ENCODE measurements at regions not wholly inside any gene's neighbourhood (a gene's known extent, or its start where the extent isn't known, plus 50 kb on each side); places are given as distances from the start of the nearest gene placed in this dataset.

DNA sequence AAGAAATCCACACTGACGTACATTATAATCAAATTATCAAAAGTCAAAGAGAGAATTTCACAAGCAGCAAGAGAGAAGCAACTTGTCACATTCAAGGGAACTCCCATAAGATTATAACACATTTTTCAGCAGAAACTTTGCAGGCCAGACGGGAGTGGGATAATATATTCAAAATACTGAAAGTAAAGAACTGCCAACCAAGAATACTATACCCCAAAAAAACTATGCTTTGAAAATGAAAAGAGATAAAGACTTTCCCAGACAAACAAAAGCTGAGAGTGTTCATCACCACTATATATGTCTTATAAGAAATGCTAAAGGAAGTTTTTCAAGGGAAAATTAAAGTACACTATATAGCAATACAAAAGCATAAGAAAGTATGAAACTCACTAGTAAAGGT lies 91.5 kb upstream of the PPP2R3A start:
- no peak for TF ChIP-seq EP300 (IDR thresholded peaks at IDR 0.05; ENCODE audit: low read depth)
- TF ChIP-seq POLR2AphosphoS5 (IDR thresholded peaks at IDR 0.05) = no peak
- TF ChIP-seq, protein P1, sequence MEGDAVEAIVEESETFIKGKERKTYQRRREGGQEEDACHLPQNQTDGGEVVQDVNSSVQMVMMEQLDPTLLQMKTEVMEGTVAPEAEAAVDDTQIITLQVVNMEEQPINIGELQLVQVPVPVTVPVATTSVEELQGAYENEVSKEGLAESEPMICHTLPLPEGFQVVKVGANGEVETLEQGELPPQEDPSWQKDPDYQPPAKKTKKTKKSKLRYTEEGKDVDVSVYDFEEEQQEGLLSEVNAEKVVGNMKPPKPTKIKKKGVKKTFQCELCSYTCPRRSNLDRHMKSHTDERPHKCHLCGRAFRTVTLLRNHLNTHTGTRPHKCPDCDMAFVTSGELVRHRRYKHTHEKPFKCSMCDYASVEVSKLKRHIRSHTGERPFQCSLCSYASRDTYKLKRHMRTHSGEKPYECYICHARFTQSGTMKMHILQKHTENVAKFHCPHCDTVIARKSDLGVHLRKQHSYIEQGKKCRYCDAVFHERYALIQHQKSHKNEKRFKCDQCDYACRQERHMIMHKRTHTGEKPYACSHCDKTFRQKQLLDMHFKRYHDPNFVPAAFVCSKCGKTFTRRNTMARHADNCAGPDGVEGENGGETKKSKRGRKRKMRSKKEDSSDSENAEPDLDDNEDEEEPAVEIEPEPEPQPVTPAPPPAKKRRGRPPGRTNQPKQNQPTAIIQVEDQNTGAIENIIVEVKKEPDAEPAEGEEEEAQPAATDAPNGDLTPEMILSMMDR (IDR thresholded peaks at IDR 0.05) = no peak
- TF ChIP-seq POLR2A (IDR thresholded peaks at IDR 0.05) = no peak
- in situ Hi-C loops (cut with MboI; ENCODE audit: low pct_ligation_motif_present in 1 of 4, low pct_unique_long_range_greater_than_20kb in 1 of 4, low sequenced_read_pairs in 3 of 4) (no loop called here), intact Hi-C loops (cut with DNase I; ENCODE audit: low total_unique reads) (no loop called here)
- no peaks in the 10 kb centered on the region for H3K36me3 ChIP-seq
- no peak for DNase-seq
- H3K4me1 ChIP-seq = no peaks in the 10 kb centered on the region
- 73 to 78% methylated on average over 2 of the region's 2 CpGs for WGBS, 2 donors (ENCODE audit: low coverage in 1 of 2)
- no peaks in the 10 kb centered on the region for H3K27me3 ChIP-seq
- no peak overlapping the region for H3K4me3 ChIP-seq
- no peak overlapping the region for H3K27ac ChIP-seq
- peaks cover 8 to 10% of the 10 kb centered on the region in 2 donors for H3K9me3 ChIP-seq

DNA sequence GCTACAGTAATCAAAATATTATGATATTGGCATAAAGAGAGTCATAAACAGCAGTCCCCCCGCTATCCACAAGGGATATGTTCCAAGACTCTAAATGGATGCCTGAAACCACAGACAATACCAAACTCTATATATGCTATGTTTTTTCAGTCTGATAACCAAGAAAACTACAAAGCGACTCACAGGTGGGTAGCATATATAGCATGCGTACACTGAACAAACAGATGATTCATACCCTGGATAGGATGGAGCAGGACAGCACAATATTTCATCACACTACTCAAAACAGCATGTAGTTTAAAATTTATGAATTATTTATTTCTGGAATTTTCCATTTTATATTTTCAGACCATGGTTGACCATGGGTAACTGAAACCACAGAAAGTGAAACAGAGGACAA lies 87.0 kb upstream of the PPP2R3A start:
- Histone ChIP-seq H3K36me3 (no peaks in the 10 kb centered on the region), H3K27me3 (no peaks in the 10 kb centered on the region), H3K4me1 (no peaks in the 10 kb centered on the region), H3K4me3 (no peak overlapping the region), H3K27ac (no peak overlapping the region), H3K9me3 (peaks cover 8 to 10% of the 10 kb centered on the region in 2 donors)
- intact Hi-C loops (cut with DNase I; ENCODE audit: low total_unique reads) = no loop called here
- 94 to 97% methylated on average over 3 of the region's 3 CpGs for WGBS, 2 donors (ENCODE audit: low coverage in 1 of 2)
- in situ Hi-C loops (cut with MboI; ENCODE audit: low pct_ligation_motif_present in 1 of 4, low pct_unique_long_range_greater_than_20kb in 1 of 4, low sequenced_read_pairs in 3 of 4) = loop anchor here (25.0 kb wide), 2 partner anchors 1091 to 1266 kb away; partner anchors contain the start of gene EPHB1 (in 3 of the 4)
- no peak for TF ChIP-seq EP300 (IDR thresholded peaks at IDR 0.05; ENCODE audit: low read depth)
- TF ChIP-seq POLR2AphosphoS5 (IDR thresholded peaks at IDR 0.05) = no peak
- TF ChIP-seq, protein P1 (IDR thresholded peaks at IDR 0.05) = no peak
- TF ChIP-seq POLR2A (IDR thresholded peaks at IDR 0.05) = no peak
- DNase-seq = no peak

GRCh38 chr3:135885885-135886284 lies 79.6 kb upstream of the PPP2R3A start:
- WGBS, 2 donors (ENCODE audit: low coverage in 1 of 2) = 75 to 100% methylated on average over 1 of the region's 1 CpG
- in situ Hi-C loops (cut with MboI; ENCODE audit: low pct_ligation_motif_present in 1 of 4, low pct_unique_long_range_greater_than_20kb in 1 of 4, low sequenced_read_pairs in 3 of 4) (loop anchor here (25.0 kb wide), 2 partner anchors 1099 to 1274 kb away; partner anchors contain the start of gene EPHB1 (in 3 of the 4)), intact Hi-C loops (cut with DNase I; ENCODE audit: low total_unique reads) (no loop called here)
- no peak for DNase-seq
- H3K4me1 ChIP-seq = no peaks in the 10 kb centered on the region
- H3K27ac ChIP-seq = no peak overlapping the region
- H3K9me3 ChIP-seq = no peaks in the 10 kb centered on the region
- H3K36me3 ChIP-seq = no peaks in the 10 kb centered on the region
- no peak for TF ChIP-seq EP300 (IDR thresholded peaks at IDR 0.05; ENCODE audit: low read depth)
- no peak for TF ChIP-seq POLR2AphosphoS5 (IDR thresholded peaks at IDR 0.05)
- no peak for TF ChIP-seq POLR2A (IDR thresholded peaks at IDR 0.05)
- TF ChIP-seq, protein P1 (IDR thresholded peaks at IDR 0.05) = no peak
- no peaks in the 10 kb centered on the region for H3K27me3 ChIP-seq
- no peak overlapping the region for H3K4me3 ChIP-seq

DNA sequence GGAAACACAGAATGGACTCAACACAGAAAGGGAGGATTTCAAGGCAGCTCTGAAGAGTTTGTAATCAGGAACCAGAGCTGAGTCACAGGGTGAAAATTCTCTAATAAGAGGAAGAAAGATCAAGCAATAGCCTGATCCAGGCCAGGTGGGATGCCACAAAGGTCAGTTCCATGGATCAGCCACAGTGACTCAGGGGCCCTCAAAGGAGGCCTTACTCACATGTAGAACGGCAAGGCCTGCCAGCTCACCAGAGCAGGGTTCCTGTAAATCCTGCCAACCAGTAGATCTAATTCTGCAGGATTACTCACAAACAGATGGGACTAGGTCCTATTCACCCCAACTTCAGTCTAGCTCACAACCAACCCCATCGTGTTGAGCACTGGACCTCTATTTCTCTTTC lies 78.3 kb upstream of the PPP2R3A start:
- H3K4me3 ChIP-seq = no peak overlapping the region
- H3K27ac ChIP-seq = no peak overlapping the region
- H3K9me3 ChIP-seq = no peaks in the 10 kb centered on the region
- TF ChIP-seq, protein P1 (IDR thresholded peaks at IDR 0.05) = no peak
- TF ChIP-seq EP300 (IDR thresholded peaks at IDR 0.05; ENCODE audit: low read depth) (no peak), POLR2A (IDR thresholded peaks at IDR 0.05) (no peak)
- intact Hi-C loops (cut with DNase I; ENCODE audit: low total_unique reads) (no loop called here), in situ Hi-C loops (cut with MboI; ENCODE audit: low pct_ligation_motif_present in 1 of 4, low pct_unique_long_range_greater_than_20kb in 1 of 4, low sequenced_read_pairs in 3 of 4) (loop anchor here (25.0 kb wide), 2 partner anchors 1100 to 1275 kb away; partner anchors contain the start of gene EPHB1 (in 3 of the 4))
- H3K36me3 ChIP-seq = no peaks in the 10 kb centered on the region
- H3K4me1 ChIP-seq = no peaks in the 10 kb centered on the region
- WGBS, 2 donors (ENCODE audit: low coverage in 1 of 2) = 84% methylated on average over 2 of the region's 2 CpGs; no CpG with 5 or more reads in 1 of the 2 donors
- H3K27me3 ChIP-seq = no peaks in the 10 kb centered on the region
- no peak for DNase-seq
